ENCODE measurements at regions not wholly inside any gene's neighbourhood (a gene's known extent, or its start where the extent isn't known, plus 50 kb on each side); places are given as distances from the start of the nearest gene placed in this dataset.

GRCh38 chr9:124101969-124102345, 90.4 kb downstream of the LHX2 start:
- H4K20me1 ChIP-seq (ENCODE audit: insufficient read depth): no peaks in the 10 kb centered on the region
- ChIA-PET POLR2A (ENCODE audit: unreplicated experiment) (no interaction called here), CTCF (no interaction called here)
- no peaks in the 10 kb centered on the region for H3K79me2 ChIP-seq (ENCODE audit: low read depth)
- 0 out of 2 replicates have a peak, but pooled peaks cover 6% of the 10 kb centered on the region for H3K4me1 ChIP-seq (replicated peaks; ENCODE audit: insufficient read depth)
- peaks cover 13% of the 10 kb centered on the region; the same call in 1 of the 2 replicates for H3K27me3 ChIP-seq (ENCODE audit: insufficient read depth, low read depth)
- H2AFZ ChIP-seq: no peak overlapping the region
- intact Hi-C loops (cut with micrococcal nuclease; ENCODE audit: unreplicated experiment): no loop called here
- no peaks in the 10 kb centered on the region for H3K36me3 ChIP-seq (ENCODE audit: low read depth)
- TF ChIP-seq CTCF (conservative IDR thresholded peaks at IDR 0.05): no peak
- TF ChIP-seq EZH2 (IDR thresholded peaks at IDR 0.05; ENCODE audit: low read depth): no peak
- DNase-seq: no peak
- no peaks in the 10 kb centered on the region for H3K9me2 ChIP-seq (ENCODE audit: insufficient read depth)
- H3K9me3 ChIP-seq (ENCODE audit: insufficient read depth, low read depth): no peaks in the 10 kb centered on the region
- H3K4me2 ChIP-seq: no peak overlapping the region
- no peak overlapping the region for H3K27ac ChIP-seq
- BruUV-seq (replicated peaks): no TSS peak
- no peaks in the 10 kb centered on the region for H3F3A ChIP-seq (ENCODE audit: insufficient read depth, low read depth)
- no peak overlapping the region for H3K4me3 ChIP-seq

- Histone ChIP-seq H3K4me2 (no peak overlapping the region), H3K79me2 (ENCODE audit: low read depth) (no peaks in the 10 kb centered on the region), H3K36me3 (ENCODE audit: low read depth) (no peaks in the 10 kb centered on the region), H3K27me3 (ENCODE audit: insufficient read depth, low read depth) (peaks cover 17% of the 10 kb centered on the region; the same call in 1 of the 2 replicates), H3K9me2 (ENCODE audit: insufficient read depth) (no peaks in the 10 kb centered on the region), H2AFZ (no peak overlapping the region), H3K27ac (no peak overlapping the region), H3K9me3 (ENCODE audit: insufficient read depth, low read depth) (no peaks in the 10 kb centered on the region), H3F3A (ENCODE audit: insufficient read depth, low read depth) (no peaks in the 10 kb centered on the region), H4K20me1 (ENCODE audit: insufficient read depth) (no peaks in the 10 kb centered on the region), H3K4me1 (replicated peaks; ENCODE audit: insufficient read depth) (0 out of 2 replicates have a peak, but pooled peaks cover 6% of the 10 kb centered on the region), H3K4me3 (no peak overlapping the region)
- no TSS peak for BruUV-seq (replicated peaks)
- intact Hi-C loops (cut with micrococcal nuclease; ENCODE audit: unreplicated experiment): no loop called here
- ChIA-PET POLR2A (ENCODE audit: unreplicated experiment) (no interaction called here), CTCF (no interaction called here)
- no peak for DNase-seq
- TF ChIP-seq CTCF (conservative IDR thresholded peaks at IDR 0.05) (no peak), EZH2 (IDR thresholded peaks at IDR 0.05; ENCODE audit: low read depth) (no peak)
Observed at GRCh38 chr9:124102363-124102762, 90.8 kb downstream of the LHX2 start.

GRCh38 chr9:124105266-124105665, 93.7 kb downstream of the LHX2 start:
- ChIA-PET POLR2A (ENCODE audit: unreplicated experiment) (interaction anchor here (0.7 kb wide), 1 partner anchor 607 kb away, joined by 5 read pairs; no protein-coding TSS in a partner anchor), CTCF (no interaction called here)
- no peaks in the 10 kb centered on the region for H3F3A ChIP-seq (ENCODE audit: insufficient read depth, low read depth)
- H4K20me1 ChIP-seq (ENCODE audit: insufficient read depth): no peaks in the 10 kb centered on the region
- no peaks in the 10 kb centered on the region for H3K36me3 ChIP-seq (ENCODE audit: low read depth)
- H2AFZ ChIP-seq: no peak overlapping the region
- no peaks in the 10 kb centered on the region for H3K4me1 ChIP-seq (replicated peaks; ENCODE audit: insufficient read depth)
- no peak overlapping the region for H3K27ac ChIP-seq
- BruUV-seq (replicated peaks): no TSS peak
- intact Hi-C loops (cut with micrococcal nuclease; ENCODE audit: unreplicated experiment): no loop called here
- no peaks in the 10 kb centered on the region for H3K79me2 ChIP-seq (ENCODE audit: low read depth)
- H3K4me3 ChIP-seq: no peak overlapping the region
- DNase-seq: no peak
- H3K9me2 ChIP-seq (ENCODE audit: insufficient read depth): no peaks in the 10 kb centered on the region
- TF ChIP-seq CTCF (conservative IDR thresholded peaks at IDR 0.05) (no peak), EZH2 (IDR thresholded peaks at IDR 0.05; ENCODE audit: low read depth) (no peak)
- no peak overlapping the region for H3K4me2 ChIP-seq
- H3K9me3 ChIP-seq (ENCODE audit: insufficient read depth, low read depth): no peaks in the 10 kb centered on the region
- H3K27me3 ChIP-seq (ENCODE audit: insufficient read depth, low read depth): peaks cover 29% of the 10 kb centered on the region

Data from PC-9 (cell line).